ENCODE measurements at regions not wholly inside any gene's neighbourhood (a gene's known extent, or its start where the extent isn't known, plus 50 kb on each side); places are given as distances from the start of the nearest gene placed in this dataset.
"Not testable (repeated sequence)": the region's sequence is repeated elsewhere in the genome, so short reads cannot be mapped to it uniquely, and the experiment has no call there.

DNA sequence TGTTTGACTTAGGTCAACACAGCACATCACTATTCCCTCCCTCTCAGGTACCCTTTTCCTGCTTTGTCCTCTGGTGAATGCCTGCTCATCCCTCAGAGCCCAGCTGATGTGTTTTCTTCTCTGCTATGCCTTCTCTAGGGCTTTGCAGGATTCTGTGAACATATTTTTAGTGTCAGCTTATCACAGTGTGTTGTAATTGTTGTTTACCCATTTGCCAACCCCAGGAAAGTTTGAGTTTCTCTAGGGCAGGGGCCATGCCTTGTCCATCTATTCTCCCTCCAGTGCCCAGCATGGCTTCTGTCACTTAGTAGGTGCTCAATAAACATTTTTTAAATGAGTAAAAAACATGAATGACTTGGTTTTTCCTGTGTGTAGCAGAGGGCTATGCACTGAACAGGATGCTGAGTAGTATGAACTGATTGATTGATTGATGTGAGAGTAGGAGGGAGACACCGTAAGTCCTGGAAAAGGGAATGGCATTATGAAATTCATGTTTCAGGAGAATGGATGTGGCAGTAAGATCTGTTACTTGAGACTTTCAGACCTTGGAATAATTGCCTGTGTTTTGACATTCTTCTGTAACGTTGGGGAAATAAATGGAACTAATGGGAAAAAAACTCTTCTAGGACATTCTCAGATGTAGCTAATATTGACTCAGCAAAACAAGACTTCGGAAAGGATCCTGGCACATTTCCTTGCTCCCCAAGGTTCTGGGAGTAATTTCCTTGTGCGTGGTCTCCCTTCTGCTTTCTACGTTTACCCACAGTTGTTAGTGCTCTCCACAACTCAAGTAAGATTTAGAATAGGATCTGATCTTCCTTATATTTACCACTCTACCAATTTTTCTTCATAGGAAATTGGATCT, 267.3 kb upstream of the TBL1XR1 start:
- DNase-seq, result no peak

DNA sequence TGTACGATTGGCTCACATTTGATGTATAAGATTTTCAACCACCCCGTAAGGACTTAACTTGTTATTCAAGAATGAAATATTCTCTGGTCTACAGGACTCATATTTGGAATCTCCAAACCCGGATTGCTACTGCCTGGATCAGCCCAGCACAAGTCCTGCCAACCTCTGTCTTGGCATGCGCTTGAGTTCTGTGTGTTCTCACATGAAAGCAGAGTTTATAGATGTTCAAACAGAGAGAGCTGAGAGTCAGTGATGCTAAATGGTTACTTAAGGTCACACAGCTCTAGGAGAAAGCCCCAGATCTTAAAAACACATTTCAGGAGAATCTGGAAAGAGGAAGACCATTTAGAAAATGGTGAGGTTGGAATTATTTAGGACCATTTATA, 268.0 kb upstream of the TBL1XR1 start:
- DNase-seq, result no peak

DNA sequence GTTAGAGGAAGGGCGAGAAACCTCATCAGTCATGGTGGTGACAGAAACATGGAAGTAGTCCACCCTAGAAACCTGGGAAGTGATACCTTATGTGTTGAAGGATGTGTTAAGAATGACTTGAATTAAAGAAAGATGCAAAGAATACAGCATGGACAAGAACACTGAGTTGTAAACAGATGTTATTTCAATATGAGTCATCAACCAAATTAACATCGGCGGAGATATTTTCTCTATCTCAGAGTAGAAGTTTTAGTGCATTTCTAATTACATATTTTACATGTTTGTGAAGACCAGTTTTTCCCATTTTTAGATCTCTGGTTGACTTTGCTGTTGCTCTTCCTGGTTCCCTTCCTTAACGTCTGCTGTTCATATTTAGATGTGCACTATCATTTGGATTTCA, 268.8 kb upstream of the TBL1XR1 start:
- no peak for DNase-seq

DNA sequence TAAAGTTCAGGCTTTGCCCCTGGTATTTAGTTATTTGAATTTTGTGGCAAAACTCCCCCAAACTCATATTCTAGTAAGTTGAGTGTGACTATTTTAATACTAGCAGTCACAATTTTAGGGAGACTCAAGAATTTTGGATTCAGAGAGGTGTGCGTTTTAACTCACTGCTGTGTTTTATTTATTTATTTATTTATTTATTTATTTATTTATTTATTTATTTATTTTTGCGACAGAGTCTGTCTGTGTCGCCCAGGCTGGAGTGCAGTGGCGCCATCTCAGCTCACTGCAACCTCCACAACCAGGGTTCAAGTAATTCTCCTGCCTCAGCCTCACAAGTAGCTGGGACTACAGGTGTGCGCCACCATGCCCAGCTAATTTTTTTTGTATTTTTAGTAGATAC, 269.3 kb upstream of the TBL1XR1 start:
- not testable (repeated sequence) for DNase-seq

DNA sequence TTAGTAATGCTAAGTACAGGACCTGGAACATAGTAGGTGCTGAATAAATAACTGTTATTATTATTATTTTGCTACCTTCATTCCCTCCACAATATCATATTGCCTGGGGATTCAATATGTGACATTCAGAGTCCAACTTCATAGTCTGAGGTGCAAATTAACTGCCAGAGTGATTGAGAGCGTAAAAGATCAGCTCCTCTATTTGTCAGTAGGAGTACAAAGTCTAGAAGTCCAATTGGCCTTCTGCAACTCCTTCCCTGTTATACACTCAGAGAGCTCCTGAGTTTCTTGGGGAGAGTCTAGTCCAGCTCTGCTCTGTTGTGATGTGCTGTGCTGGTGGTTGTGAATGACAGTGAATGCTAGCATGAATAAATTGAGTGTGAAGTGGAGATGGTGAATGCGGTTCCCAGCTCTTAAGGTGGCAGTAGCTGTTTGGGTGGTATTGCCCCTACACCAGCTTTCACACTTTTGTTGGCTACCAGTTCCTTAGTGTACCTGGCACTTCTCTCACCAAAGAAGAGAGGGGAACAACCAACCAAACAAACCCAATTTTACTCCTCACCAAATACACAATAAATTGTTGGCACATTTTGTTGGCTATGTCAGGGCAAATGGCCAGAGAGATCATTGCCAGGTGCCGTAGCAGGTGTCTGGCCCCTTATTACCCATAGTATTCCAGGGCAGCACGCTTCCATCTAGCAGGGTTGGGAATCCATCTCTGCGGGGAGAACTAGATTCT, 270.1 kb upstream of the TBL1XR1 start:
- no peak for DNase-seq

DNA sequence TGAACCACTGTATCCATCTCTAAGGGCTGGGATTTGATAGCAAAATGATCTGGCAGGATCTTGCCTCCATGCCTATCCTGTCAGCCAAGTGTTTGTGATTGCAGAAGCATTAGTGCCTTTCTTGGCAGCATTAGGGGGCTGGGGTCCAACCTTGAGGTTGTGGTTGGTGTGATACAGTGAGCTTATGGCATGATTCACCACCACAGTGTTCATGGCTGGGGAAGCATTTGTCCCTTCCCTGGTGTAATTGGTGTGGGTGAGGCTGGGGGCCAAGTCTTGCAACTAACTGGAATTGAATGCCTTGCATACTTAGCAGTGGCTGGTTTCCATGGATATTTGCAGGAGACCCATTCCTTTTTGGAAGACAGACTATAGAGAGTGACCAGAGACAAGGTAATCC, 271.0 kb upstream of the TBL1XR1 start:
- DNase-seq, result no peak

DNA sequence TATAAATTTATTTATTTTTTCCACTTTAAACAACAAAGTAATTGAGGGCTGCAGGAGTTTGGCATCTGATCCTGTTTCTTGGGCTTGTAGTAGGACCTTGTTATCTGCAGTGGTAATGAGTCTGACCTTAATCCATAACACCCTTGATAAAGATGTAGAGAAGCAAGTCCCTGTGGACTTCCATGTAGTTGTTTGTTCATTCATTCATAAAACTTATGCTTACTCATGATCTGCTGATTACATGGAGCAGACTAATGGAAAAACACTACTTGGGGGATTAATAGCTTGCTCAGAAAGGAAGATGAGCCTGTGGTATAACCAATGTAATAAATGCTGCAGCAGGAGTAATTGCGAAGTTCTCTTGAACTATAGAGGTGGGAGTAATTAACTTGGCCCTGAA, 271.5 kb upstream of the TBL1XR1 start:
- no peak for DNase-seq

DNA sequence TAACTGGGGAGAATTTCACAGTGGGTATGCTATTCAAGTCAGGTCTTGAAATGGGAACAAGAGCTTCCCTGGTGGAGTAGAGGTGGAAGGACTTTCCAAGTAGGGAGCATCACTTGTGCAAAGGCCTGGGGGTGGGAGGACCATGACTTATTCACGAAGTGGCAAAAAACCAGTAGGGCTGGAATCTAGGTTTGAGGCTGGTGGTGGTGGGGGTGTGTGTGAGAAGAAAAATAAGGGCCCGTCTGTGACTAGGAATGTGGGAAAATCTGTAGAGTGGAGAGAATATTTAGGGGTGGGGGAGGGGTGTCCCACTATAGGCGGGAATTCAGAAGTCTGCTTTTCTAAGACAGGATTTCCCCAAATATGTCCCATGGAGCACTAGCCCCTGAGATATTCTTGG, 271.9 kb upstream of the TBL1XR1 start:
- DNase-seq, result no peak

DNA sequence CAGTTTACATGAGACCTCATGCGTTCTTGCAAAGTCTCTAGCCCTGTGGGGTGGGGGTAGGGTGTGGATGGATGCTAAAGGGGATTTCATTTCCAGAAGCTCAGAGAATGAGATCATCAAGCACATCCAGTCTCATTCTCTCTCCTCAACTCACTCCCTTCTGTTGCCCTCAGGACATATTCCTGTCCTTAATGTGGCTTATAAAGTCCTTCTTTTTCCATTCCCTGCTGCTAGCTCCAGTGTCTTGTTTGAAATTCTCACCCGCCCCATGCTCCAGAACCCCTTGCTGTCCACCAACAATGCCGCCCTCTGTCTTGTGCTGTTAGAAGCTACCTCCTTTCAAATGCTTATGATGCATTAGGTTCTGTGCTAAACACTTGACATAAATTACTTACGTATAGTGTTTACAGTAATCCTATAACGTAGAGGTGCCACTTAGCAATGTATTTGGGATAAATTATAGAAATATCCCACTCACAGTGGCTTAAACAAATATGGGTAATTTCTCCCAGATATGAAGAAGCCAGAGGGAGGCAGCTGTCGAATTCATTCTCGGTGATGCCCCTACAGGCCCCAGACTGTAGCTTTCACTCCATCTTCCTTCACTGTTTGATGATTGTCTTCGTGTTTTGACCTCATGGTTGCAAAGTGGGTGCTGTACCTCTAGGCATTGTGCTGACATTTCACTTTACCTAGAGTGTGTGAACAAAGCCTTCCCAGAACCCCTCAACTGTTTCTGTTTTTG, 273.1 kb upstream of the TBL1XR1 start:
- no peak for DNase-seq

DNA sequence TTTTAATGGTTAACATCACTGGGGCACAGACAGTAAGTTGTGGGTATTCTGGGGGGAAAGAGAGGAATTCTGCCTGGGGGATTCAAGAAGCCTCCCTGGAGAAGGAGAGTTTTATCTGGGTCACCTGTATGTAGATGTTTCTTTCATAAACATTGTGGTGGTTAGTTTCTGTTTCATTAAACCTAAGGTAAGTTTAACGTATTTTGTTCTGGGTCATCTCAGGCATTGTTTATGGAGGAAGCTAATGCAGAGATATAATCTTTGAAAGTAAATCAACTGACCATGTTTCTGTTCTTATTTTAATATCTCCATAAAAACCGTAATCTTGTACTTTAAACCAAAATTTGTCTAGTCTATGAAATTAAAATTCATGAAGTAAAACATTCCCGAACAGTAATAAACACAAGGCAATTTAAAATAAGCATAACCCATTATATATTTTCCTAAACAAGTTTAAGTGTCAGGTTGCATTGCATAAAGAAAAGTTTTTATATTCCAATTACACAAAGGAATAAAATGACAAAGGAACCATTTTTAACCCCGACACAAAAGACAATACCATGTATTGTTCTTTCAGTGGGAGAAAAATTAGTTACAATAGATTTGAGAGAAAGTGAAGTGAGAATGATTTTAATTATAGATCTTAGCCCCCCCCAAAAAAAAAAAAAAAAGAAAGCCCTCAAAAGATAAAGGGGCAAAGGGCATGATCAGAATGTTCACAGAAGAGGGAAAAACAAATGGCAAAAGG, 274.6 kb upstream of the TBL1XR1 start:
- no peak for DNase-seq

DNA sequence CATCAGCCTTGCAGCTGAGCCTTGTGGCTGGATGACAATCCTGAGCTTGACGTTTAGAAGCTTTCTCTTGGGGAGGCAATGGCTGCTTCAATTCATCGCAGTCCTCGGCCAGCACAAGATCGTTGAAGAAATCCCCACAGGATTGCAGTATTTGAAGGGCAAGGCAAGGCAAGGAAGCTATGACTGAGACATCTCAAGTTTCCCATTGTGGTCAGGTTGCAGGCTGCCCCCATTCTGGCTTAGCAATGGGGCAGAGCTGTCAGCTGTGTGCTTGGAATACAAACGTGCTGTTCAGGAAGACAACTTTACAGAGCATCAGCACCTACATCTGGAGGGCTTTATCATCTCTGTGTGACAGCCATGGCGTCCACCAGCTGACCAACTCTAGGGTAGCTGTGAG, 275.9 kb upstream of the TBL1XR1 start:
- no peak for DNase-seq

DNA sequence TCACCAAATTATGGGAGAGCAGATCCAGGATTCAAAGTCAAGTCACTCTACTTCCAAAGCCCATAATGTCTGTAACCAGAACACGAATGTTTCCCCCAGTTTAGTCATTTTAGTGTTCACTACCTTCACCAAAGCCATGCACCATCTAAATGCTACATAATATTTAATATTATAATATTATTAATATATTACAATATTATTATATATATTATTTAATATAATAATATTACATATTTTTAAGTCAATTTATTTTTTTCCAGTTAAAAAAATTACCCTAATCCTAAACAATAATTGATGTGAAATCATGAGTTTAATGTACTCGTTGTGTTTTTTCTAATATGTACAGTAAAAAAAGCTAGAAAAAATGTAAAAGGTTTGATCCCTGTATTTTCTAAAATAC, 276.6 kb upstream of the TBL1XR1 start:
- DNase-seq, result no peak

DNA sequence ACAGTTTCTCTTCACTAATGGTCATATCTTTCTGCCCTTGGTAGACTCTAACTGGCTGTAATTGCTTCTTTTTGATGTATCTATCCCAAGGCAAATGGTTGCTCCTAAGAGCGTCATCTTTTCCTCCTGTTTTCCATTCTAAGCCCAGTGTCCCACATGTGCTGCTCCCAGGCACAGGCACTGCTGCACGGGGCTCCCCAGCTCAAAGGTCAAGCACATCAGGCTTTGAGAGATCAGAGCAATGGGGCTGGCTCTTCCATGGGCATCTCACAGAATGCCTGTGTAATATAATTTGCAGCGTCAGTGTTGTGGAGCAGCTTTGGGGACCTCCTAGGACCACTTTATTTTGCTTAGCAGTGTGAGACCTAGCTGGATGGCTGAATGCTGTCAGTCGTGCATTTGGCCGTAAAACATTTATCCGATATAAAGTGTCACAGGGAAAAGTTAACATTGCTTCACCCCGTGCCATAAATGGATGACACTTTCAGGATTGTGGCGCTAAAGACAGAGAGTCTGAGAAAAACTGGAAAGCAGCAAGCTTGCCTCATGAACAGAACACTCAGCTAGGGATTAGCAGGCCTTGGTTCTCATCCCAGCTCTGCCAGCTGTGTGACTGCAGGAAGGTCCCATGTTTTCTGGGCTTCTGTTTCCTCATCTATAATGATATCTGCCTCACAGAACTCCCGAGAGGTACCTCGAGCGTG, 277.5 kb upstream of the TBL1XR1 start:
- no peak for DNase-seq

DNA sequence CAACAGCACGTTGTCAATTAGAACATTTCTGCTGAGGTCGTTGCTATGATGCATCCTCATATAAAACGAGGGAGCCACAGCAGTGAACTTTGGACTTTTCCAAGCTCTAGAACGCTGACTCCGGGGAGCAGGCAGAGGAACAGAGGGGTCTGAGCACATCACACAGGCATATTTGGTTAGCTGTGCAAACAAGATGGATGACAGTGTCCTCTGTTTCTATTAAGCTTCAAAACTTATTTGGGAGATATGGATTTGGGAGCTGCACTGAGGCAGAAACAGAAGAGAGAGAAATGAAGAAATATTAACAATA, 278.0 kb upstream of the TBL1XR1 start:
- no peak for DNase-seq

DNA sequence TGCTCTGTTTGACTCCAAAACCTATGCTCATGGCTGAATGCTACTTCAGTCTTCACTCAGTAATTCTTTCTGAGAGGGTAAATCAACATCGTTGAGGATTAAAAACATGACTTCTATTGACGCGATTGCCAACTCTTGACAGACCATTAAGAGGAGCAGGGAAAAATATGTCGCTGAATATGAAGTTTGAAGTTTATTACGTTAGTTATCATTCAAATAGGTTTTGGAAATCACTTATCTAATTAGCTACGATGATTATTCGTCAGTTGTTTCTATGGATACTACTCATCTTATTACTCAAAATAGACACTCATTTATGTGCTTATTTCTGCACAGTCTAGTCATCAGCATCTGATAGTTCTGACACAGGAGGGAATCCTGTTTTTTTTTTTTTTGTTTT, 279.2 kb upstream of the TBL1XR1 start:
- no peak for DNase-seq

DNA sequence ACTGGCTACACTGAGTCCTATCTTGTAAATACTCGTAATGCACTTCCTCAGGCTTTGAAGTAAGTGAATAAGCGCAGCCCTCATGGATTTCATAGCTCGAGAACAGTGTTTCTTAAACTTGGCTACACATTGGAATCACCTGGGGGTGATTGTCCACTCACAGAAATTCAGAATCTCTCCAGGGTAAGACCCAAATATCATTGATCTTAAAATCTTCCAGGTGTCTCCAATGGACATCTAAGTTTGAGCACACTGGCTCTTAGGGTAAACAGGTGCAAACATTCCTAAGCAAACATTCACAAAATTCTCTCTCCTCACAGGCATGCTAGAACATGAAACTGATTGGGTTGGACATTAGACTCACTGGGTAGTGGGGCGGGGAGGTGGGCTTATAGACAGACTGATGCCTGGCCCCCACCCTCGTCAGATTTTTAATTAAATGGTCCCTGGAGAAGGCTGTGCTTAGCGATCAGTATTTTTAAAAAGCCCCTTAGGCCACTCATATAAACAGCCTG, 279.7 kb upstream of the TBL1XR1 start:
- DNase-seq, result no peak

DNA sequence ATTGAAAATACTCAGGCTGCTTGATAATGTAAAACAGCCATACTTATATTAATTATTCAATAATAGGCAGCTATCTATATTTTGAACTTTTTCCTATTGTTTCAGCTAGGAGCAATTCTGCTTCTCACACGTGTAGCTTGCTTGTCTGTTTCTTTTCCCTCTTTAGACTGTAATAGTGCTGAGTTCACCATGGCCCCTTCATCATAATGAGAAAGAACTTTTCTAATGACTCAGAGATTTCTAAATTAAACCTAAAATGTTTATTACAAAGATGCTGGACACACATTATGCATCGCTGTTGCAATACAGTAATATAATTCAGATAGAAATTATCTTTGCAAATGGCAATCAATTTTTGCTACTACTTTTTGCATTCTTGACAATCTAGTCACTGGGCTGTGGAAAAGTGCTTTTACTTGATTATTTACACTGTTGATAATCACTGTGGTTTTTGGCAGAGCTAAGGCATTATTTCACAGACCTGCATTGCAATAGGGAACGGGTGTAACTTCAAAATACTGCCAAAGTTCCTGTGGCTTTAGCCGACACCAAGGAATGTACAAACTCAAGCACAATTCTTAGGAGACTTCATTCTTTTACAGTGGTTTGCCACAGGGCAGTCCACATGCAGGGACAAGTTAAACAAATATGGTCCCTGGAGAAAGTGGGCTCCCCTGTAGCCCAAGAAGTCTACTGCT, 281.0 kb upstream of the TBL1XR1 start:
- no peak for DNase-seq

DNA sequence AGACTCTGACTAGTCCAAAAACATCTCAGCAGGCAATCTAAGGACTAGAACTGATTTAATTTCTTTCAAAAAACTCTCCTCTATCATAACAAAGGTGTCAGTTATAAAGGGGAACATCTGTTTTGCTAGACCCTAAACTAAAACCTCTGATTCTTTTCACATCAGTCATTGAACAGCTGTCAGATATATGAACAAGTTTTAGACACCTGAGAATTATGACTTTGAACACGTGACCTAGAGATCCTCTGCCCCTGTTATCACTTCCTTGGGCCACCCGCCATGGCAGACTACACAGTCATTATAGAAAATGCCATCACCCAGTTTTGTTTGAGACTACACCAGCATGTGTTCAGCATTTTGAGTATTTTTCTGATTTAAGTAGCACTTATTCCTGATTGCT, 282.3 kb upstream of the TBL1XR1 start:
- DNase-seq, result no peak

DNA sequence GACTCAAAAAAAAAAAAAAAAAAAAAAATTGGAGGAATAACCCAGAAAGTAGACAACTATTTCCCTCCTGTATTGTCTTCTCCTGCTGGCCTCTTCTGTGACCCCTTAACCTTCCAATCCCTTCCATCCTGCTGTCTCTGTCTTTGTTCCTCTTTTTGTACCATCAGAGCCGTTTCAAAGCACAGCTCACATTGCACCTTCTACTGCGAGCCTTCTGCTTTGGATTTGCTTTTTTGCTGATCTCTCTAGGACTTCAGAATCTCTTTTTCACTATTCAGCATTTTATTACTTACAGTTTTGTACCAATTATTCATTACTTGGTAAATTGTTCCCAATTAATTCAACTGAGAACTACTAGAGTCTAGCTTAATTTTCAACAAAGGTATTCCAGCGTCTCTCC, 284.0 kb upstream of the TBL1XR1 start:
- no peak for DNase-seq

DNA sequence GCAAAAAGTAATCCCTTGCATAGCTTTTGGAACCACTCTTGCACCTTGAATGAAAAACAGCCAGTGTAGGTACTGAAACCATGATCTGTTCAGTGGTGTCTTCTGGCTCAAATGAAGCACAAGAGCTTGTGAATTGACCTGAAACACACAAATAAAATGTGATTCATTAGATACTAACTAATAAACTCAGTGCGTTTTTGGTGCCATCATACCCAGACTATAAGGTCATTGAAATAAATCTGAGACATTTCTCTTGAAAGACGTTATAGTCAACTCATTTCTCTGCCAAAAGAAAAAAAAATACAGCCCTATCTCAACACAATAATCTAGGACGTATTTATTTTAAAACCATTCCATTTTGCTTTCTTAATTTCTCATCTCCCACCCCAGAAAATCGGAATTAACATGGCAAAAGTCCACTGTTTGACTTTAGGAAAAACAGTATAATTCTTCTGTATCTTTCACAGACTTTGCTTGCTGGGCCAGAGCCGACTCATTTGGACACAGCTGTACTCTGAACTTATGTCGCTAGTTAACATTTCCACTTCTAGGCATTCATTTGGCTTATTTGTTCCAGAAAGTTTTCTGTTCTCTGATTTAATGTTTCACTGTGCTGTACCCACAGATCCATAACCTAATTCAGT, 284.9 kb upstream of the TBL1XR1 start:
- DNase-seq, result no peak

Data from stimulated activated CD4-positive, alpha-beta T cell treated with anti-CD3 and anti-CD28 coated beads, Interleukin-4, amount 100 ng/mL, for 1 hour (primary cell).